WERI-Rb-1 (cell line): ENCODE measurements at regions not wholly inside any gene's neighbourhood (a gene's known extent, or its start where the extent isn't known, plus 50 kb on each side); places are given as distances from the start of the nearest gene placed in this dataset.

Experiments
- DNase-seq: peaks from one replicate; pipeline ENCODE4 v3.0.0-alpha.2; 2020
- H3K27ac ChIP-seq: fragments of 250-450 bp; sonication (Bioruptor Pico); 2 replicates; pipeline ENCODE4 v1.5.1; 2020; ENCODE audit warnings: mild to moderate bottlenecking, moderate library complexity
- H3K27me3 ChIP-seq: fragments of 250-450 bp; sonication (Bioruptor Pico); 2 replicates; pipeline ENCODE4 v1.5.1; 2021; ENCODE audit warnings: mild to moderate bottlenecking, low read depth, moderate library complexity; ENCODE audit not compliant: insufficient read depth, severe bottlenecking
- H3K36me3 ChIP-seq: fragments of 250-450 bp; sonication (Bioruptor Pico); 2 replicates; pipeline ENCODE4 v1.5.1; 2020; ENCODE audit warnings: mild to moderate bottlenecking, moderate library complexity
- H3K4me3 ChIP-seq: 2 replicates; pipeline ENCODE4 v1.5.1; 2011; ENCODE audit warnings: low read depth, mild to moderate bottlenecking, control low read depth, low read length
- H3K9me3 ChIP-seq: fragments of 250-450 bp; sonication (Bioruptor Pico); 2 replicates; pipeline ENCODE4 v1.5.1; 2021; ENCODE audit warnings: mild to moderate bottlenecking, moderate library complexity; ENCODE audit not compliant: severe bottlenecking
- CTCF ChIP-seq: IDR thresholded peaks from 2 replicates; pipeline ENCODE4 v1.5.1; 2011; ENCODE audit warnings: low read depth, mild to moderate bottlenecking, control low read depth, inconsistent platforms, low read length

GRCh38 chr11:93032580-93032979, 63.1 kb downstream of the MTNR1B start:
- no peak overlapping the region for H3K4me3 ChIP-seq
- no peaks in the 10 kb centered on the region for H3K27me3 ChIP-seq
- TF ChIP-seq CTCF = no peak
- no peaks in the 10 kb centered on the region for H3K9me3 ChIP-seq
- DNase-seq = peak; percentile 58
- no peak overlapping the region for H3K27ac ChIP-seq
- H3K36me3 ChIP-seq = no peaks in the 10 kb centered on the region

- TF ChIP-seq CTCF = no peak
- no peaks in the 10 kb centered on the region for H3K36me3 ChIP-seq
- H3K9me3 ChIP-seq = no peaks in the 10 kb centered on the region
- no peak overlapping the region for H3K4me3 ChIP-seq
- H3K27ac ChIP-seq = no peak overlapping the region
- DNase-seq = no peak
- H3K27me3 ChIP-seq = no peaks in the 10 kb centered on the region
Observed at GRCh38 chr11:93033093-93033492, 63.6 kb downstream of the MTNR1B start.

- no peak for DNase-seq
Observed at GRCh38 chr11:93034031-93034722, 64.7 kb downstream of the MTNR1B start.

GRCh38 chr11:93034723-93035039, 65.2 kb downstream of the MTNR1B start:
- Histone ChIP-seq H3K9me3 (no peaks in the 10 kb centered on the region), H3K27ac (no peak overlapping the region), H3K27me3 (no peaks in the 10 kb centered on the region), H3K36me3 (no peaks in the 10 kb centered on the region), H3K4me3 (no peak overlapping the region)
- no peak for TF ChIP-seq CTCF
- DNase-seq = no peak

More at GRCh38 chr11:93034031-93034722, 64.7 kb downstream of the MTNR1B start:
- Histone ChIP-seq H3K27ac (no peak overlapping the region), H3K27me3 (no peaks in the 10 kb centered on the region), H3K36me3 (no peaks in the 10 kb centered on the region), H3K4me3 (no peak overlapping the region), H3K9me3 (no peaks in the 10 kb centered on the region)
- TF ChIP-seq CTCF = no peak

- no peak for DNase-seq
- no peaks in the 10 kb centered on the region for H3K36me3 ChIP-seq
- TF ChIP-seq CTCF = no peak
- no peaks in the 10 kb centered on the region for H3K27me3 ChIP-seq
- no peak overlapping the region for H3K4me3 ChIP-seq
- peaks cover 3% of the 10 kb centered on the region for H3K9me3 ChIP-seq
- H3K27ac ChIP-seq = no peak overlapping the region
Observed at GRCh38 chr11:93038521-93038920, 69.1 kb downstream of the MTNR1B start.

- Histone ChIP-seq H3K9me3 (peaks cover 3% of the 10 kb centered on the region), H3K36me3 (no peaks in the 10 kb centered on the region), H3K27me3 (no peaks in the 10 kb centered on the region), H3K27ac (no peak overlapping the region), H3K4me3 (no peak overlapping the region)
- no peak for DNase-seq
- TF ChIP-seq CTCF = no peak
Observed at GRCh38 chr11:93039531-93040240, 70.2 kb downstream of the MTNR1B start.
